Activated effector memory CD4-positive, alpha-beta T cell treated with anti-CD3 and anti-CD28 coated beads, Interleukin-2, amount 50 U/mL, for 16 hours (primary cell): ENCODE measurements at regions not wholly inside any gene's neighbourhood (a gene's known extent, or its start where the extent isn't known, plus 50 kb on each side); places are given as distances from the start of the nearest gene placed in this dataset.
"Not testable (repeated sequence)": the region's sequence is repeated elsewhere in the genome, so short reads cannot be mapped to it uniquely, and the experiment has no call there.

Experiments
- DNase-seq: peaks from one replicate; pipeline ENCODE4 v3.0.0-alpha.2; 2020

GRCh38 chr13:16050055-16050454 lies 3131.6 kb downstream of the TUBA3C start:
- peak; percentile 6 for DNase-seq

DNA sequence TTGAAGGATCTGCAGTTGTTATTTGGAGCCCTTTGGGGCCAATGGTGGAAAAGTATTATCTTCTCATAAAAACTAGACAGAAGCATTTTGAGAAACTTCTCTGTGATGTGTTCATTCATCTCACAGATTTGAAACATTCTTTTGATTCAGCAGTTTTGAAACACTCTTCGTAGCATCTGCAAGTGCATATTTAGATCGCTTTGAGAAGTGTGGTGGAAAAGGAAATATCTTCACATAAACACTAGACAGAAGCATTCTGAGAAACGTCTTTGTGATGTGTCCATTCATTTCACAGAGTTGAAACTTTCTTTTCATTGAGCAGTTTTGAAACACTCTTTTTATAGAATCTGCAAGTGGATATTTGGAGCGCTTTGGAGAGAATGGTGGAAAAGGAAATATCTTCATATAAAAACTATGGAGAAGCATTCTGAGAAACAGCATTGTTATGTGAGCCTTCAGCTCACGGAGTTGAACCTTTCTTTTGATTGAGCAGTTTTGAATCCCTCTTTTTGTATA lies 3164.1 kb downstream of the TUBA3C start:
- not testable (repeated sequence) for DNase-seq

DNA sequence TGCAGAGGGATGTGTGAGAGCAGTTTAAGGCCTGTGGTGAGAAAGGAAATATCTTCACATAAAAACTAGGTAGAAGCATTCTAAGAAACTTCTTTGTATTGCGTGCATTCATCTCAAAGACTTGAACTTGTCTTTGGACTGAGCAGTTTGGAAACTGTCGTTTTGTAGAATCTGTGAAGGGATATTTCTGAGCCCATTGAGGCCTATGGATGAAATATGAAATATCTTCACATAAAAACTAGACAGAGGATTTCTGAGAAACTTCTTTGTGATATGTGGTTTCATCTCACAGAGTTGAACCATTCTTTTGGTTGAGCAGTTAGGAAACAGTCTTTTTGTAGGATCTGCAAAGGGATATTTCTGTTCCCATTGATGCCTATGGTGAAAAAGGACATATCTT lies 3173.4 kb downstream of the TUBA3C start:
- not testable (repeated sequence) for DNase-seq
